NCI-H187 (cell line): ENCODE measurements at regions not wholly inside any gene's neighbourhood (a gene's known extent, or its start where the extent isn't known, plus 50 kb on each side); places are given as distances from the start of the nearest gene placed in this dataset.
"Not testable (repeated sequence)": the region's sequence is repeated elsewhere in the genome, so short reads cannot be mapped to it uniquely, and the experiment has no call there.

Experiments used
- DNase-seq, 2 experiments: peaks; one replicate each; lab custom pipeline; 2025; lab: John Stamatoyannopoulos, UW

DNA sequence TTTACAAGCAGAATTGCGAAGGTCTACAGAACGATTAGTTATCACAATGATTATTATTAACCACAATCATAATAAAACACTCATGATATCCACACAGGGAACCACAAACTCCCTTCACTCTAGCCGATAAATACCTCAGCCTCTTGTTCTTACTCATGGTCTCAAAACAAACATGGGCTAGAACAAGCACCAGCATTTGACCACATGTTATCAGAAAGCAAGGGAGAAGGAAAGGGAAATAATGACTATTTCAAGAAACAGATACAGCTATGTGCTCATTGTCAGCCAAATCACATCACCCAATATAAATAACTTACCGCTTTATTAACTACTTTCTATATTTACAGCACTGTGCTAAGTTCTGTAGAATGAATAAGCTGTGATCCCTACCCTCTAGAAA, 663.2 kb upstream of the HTR2C start:
- no peak for DNase-seq

DNA sequence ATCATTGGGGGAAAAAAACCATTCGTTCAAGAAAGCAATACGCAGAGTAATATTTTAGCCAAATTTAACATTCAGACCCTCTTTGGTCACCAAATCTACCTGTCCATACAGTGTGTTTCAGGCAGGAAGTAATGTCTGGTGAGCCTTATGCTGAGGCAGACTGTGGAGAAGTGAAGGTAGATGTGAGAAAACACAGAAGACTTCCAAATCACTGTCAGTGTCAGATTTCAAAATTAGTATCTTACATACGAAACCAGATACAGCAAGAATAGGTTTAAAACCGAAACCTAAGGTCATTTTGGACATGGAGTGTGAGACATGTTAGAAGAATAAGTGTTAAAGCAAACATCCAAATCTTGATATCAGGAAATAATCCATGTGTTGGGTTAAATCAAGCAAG, 664.5 kb upstream of the HTR2C start:
- DNase-seq, result no peak

DNA sequence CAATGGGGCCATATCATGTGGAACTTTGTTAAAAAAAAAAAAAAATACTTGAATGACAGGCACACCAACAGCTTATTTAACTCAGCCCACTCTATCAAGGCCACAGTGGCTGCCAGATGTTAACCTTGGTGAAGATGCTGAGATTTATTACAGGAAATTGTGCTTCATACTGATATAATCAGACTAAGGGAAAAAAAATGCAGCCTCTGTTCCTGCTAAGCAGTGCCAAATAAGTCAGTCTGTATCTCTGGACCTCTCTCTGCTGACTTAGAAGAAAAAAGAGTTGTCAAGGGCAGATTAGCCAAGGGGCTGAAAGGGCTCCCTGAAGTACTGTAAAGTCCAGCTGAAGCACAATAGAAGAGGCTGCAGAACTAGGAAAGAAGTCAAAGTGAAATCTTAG, 677.7 kb upstream of the HTR2C start:
- no peak for DNase-seq

DNA sequence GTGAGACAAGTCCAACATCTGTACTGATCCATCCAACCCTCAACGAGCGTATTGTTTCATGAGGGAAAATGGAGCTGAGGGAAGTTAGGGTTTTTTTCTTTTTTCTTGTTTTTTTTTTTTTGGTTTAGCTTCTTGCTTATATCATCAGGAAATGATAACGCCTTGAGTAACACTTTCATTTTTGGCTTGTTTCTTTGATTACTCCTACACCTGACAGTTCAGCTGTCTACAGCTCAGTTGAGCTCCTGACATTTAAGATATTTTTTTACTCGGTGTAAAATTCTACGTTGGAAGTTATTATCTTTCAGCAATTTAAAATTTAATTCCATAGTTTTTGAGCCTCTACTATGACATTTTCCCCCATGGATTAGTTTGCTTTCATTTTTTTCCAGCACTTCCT, 691.0 kb upstream of the HTR2C start:
- no peak for DNase-seq

DNA sequence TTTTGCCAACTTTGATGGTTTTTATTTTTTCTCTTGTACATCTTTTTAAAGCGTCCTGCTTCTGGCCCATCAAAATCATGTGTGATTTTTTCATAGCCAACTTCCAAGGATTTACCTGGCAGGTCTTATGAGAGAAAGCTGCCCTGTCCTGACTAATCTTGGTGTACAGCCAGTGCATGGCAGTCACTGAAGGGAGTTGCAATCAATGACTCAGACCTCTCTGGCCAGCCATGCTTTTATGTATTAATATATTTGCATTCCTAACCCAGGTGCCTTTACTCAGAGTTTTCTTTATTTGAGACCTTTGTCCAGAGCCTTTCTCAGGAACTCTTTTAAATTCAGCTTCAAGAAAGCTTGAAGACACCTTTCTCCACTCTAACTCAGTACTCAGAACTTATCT, 691.5 kb upstream of the HTR2C start:
- DNase-seq, result no peak

DNA sequence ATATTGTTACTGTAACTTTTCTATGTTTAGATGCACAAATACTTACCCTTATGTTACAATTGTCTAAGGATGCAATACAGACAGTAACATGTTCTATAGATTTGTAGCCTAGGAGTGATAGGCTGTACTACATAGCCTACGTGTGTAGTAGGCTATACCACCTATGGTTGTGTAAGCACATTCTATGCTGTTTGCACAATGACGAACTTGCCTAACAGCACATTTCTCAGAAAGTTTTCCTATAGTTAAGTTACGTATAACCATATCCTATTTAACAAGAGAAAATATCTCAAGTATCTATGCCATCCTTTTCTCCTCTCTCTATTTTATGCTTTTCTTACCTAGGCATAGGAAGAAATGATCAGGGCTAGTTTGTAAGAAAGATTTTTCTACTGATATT, 710.8 kb upstream of the HTR2C start:
- DNase-seq, result no peak

- DNase-seq, result no peak
Measured at GRCh38 chrX:113868711-113869110, 715.2 kb upstream of the HTR2C start.

- DNase-seq, result no peak
Measured at GRCh38 chrX:113868177-113868576, 715.7 kb upstream of the HTR2C start.

- no peak for DNase-seq
Measured at GRCh38 chrX:113849408-113849807, 734.5 kb upstream of the HTR2C start.

DNA sequence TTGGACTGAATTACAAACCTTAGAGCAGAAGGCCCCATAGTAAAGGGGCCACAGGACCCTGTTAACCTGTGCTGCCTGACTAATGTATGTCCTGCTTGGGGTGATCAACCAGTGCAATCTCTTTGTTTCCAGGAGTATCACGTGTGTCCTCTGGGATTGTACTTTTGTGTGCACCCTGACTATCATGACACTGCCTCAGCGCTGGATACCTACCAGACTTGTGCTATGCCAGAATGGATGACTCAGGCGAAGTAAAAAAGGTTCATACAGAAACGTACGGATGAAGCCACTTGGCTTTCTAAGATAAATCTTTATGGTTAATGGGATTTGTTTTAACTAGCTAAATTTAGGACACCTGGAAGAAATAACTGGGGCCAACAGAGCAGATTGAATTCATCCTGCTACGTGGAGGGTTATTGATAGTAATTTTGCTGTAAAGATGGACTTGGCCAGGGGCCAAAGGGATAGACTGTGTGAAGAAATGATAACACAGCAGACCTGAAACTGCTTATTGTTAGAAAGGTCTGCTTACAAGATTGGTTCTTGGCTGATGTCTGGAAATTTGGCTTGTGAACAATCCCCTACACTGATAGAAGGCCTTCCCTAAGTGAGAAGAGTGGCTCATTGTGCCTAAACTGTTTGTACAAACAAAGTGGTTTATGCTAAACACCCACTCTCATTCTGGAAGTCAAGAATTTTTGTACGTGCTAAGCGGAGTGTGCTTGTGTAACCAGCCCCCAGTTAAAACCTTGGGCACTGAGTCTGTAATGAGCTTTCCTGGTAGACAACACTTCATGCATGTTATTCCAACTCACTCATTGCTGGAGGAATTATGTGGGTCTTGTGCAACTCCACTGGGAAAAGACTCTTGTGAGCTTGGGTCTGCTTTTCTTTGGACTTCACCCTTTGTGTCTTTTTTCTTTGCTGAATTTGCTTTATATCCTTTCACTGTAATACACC, 750.5 kb upstream of the HTR2C start:
- no peak for DNase-seq

DNA sequence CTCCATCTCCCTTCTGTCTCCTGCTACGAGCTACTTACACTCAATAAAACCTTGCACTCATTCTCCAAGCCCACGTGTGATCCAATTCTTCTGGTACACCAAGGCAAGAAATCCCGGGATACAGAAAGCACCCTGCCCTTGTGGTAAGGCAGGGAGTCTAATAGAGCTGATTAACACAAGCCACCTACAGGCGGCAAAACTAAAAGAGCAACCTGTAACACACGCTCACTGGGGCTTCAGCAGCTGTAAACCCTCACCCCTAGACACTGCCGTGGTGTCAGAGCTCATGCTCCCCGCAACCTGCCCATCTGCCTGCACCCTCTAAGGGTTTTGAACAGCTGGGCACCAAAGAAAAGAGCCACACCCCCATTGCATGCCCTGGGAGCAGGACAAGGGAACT, 755.4 kb upstream of the HTR2C start:
- DNase-seq, result no peak

GRCh38 chrX:113818346-113818745, 765.5 kb upstream of the HTR2C start:
- DNase-seq, result no peak

GRCh38 chrX:113804819-113805218, 779.1 kb upstream of the HTR2C start:
- DNase-seq, result no peak

GRCh38 chrX:113804291-113804690, 779.6 kb upstream of the HTR2C start:
- no peak for DNase-seq

DNA sequence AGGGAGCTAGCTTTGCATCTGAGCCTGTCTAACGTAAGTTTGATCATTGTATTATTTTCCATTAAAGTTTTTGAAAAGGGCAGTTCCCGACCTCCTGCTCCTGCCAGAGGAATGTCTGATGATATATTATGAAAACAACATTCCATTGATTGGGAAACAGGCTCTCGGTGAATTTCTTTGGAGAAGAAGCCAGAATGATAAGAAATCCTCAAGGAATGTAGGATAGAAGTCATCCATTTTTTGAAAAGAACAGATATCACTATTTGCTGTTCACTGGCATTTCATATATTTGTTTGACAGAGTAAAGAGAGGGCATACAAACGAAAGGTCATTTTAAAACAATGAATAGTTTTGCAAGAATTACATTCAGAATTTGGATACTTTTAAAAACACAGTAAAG, 781.0 kb upstream of the HTR2C start:
- DNase-seq, result no peak

DNA sequence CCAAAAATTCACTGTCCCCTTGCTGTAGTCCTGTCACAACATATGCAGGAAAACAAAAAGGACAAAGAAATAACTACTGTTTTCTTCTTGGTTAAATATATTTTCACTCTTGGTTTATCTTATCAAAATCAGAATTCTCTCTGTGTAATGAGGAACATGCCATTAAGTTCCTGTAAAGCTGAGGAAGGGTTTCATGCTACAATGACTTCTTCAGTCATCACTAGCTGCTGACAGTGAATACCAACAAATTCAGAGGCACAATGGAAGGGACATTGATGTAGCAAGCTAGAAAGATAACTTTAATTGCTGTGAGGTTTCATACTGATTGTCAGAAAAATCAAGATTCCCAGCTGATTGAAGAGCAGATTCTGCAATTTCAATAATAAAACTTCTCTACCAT, 782.9 kb upstream of the HTR2C start:
- DNase-seq, result no peak

DNA sequence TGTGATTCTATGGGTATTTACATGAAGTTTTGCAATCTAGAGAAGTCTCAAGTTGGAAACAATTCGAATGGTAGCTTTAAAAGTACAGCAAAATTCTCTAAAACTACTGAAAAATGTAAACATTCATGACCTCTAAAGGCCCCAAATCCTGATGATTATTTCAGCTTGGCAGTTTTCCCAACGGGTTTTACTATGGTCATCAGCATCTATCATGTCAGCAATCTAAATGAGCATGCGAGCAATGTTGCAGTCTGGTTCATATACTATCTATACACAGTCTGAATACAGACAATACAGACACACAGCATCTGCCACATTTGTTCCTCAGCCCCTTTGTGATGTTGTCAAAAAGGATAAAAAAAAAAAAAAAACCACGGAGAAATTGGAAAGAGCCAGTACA, 790.3 kb upstream of the HTR2C start:
- no peak for DNase-seq

DNA sequence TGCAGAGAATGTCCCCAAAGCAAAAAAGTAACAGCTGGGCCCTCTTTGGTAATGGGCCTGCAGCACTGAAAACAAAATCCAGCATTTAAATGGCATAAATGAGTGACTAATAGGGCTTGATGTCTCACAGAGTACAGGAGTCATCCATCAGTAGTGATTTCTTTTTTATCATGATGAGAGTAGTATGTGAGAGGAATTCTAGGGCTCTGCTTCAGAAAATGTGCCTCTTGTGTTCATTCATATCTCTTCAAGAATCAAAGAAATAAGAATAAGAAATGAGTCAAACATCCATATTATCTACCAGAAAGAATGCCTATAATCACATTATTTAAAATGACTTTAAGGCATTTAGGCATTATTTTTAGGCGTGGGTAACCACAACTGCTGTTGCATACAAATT, 792.9 kb upstream of the HTR2C start:
- DNase-seq, result no peak

DNA sequence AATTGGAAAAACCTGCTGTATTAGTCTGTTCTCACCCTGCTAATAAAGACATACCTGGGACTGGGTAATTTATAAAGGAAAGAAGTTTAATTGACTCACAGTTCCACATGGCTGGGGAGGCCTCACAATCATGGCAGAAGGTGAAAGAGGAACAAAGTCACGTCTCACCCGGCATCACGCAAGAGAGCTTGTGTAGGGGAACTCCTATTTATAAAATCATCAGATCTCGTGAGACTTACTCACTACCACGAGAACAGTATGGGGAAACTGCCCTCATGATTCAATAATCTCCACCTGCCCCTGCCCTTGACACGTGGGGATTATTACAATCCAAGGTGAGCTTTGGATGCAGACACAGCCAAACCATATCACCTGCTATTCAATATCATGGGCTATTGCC, 799.1 kb upstream of the HTR2C start:
- not testable (repeated sequence) for DNase-seq

- DNase-seq, result no peak
Measured at GRCh38 chrX:113770806-113771205, 813.1 kb upstream of the HTR2C start.

DNA sequence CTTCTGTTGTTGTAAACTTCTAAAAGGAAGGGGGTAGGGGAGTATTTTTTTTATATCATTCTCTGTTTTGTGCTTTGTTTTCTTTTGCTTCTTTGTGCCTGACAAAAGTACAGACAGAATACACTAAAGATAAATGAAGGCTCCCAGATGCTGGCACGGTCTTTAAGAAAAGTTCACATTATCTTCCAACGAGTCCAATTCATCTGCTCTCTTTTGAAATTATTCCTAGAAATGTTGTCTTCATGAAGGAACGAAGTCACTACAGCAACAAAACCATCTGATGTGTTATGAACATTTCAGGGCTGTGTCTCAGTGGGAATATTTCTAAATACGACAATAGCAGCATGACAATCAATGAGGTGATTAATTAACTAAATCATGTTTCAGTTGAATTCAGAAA, 813.8 kb upstream of the HTR2C start:
- DNase-seq, result no peak

DNA sequence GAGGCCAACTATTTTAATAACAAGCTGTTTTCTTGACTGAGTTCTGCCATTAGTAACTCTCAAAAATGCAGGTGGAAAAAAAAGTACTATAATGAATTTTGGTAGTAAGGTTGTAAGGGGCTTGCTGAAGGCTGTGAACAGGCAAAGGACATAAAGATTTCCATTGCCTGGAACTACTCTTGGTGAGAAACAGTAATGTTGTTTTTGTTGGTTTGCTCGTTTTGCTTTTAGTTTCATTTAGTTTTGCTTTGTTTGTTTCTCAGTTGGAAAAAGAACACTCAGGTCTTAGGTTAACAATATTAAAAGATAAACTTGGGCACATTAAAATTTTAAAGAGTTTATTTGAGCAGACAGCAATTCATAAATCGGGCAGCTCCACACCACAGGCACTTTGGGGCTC, 824.5 kb upstream of the HTR2C start:
- DNase-seq, result no peak

GRCh38 chrX:113747274-113747973, 836.5 kb upstream of the HTR2C start:
- DNase-seq, result no peak
